Fibroblast of lung (primary cell): ENCODE measurements at regions not wholly inside any gene's neighbourhood (a gene's known extent, or its start where the extent isn't known, plus 50 kb on each side); places are given as distances from the start of the nearest gene placed in this dataset.
A peak's percentile ranks its signal among the peaks of the same experiment; 100 is the strongest.

Experiments used
- DNase-seq, 2 donors: peaks; one replicate each; pipeline versions ENCODE4 v3.0.0 to v3.0.0-alpha.2; 2010; ENCODE audit warnings: low read depth in 2 of 2
- H2AFZ ChIP-seq: 2 replicates; pipeline ENCODE4 v1.5.1; 2012; ENCODE audit warnings: low read length, control low read depth, inconsistent platforms
- H3K27ac ChIP-seq: 2 replicates; pipeline ENCODE4 v1.5.1; 2011; ENCODE audit warnings: low read length, control low read depth; ENCODE audit not compliant: insufficient read depth
- H3K27me3 ChIP-seq: 2 replicates; pipeline ENCODE4 v1.5.1; 2011; ENCODE audit warnings: mild to moderate bottlenecking, low read length; ENCODE audit not compliant: control insufficient read depth, insufficient read depth
- H3K36me3 ChIP-seq: 2 replicates; pipeline ENCODE4 v1.5.1; 2011; ENCODE audit warnings: low read length; ENCODE audit not compliant: control insufficient read depth, insufficient read depth
- H3K4me1 ChIP-seq: 2 replicates; pipeline ENCODE4 v1.5.1; 2011; ENCODE audit warnings: low read length; ENCODE audit not compliant: control insufficient read depth, insufficient read depth; ENCODE audit errors: extremely low read depth
- H3K4me2 ChIP-seq: 2 replicates; pipeline ENCODE4 v1.5.1; 2011; ENCODE audit warnings: low read length, control low read depth; ENCODE audit not compliant: insufficient read depth; ENCODE audit errors: extremely low read depth
- H3K4me3 ChIP-seq, 4 experiments: fragments of 200-600 bp in 1 of 4; sonication (generic) in 1 of 4; replicated peaks in 1 of 4; 2 replicates each; pipeline ENCODE4 v1.5.1; 2011 to 2016; ENCODE audit warnings: low read length in 4 of 4, low read depth in 3 of 4, mild to moderate bottlenecking in 3 of 4, control low read depth in 2 of 4, inconsistent platforms in 1 of 4, mixed read lengths in 1 of 4; ENCODE audit not compliant: insufficient read depth in 1 of 4; ENCODE audit errors: control extremely low read depth in 1 of 4
- H3K79me2 ChIP-seq: 2 replicates; pipeline ENCODE4 v1.5.1; 2012; ENCODE audit warnings: mild to moderate bottlenecking, low read length, inconsistent platforms; ENCODE audit not compliant: control insufficient read depth, insufficient read depth
- H3K9ac ChIP-seq: 2 replicates; pipeline ENCODE4 v1.5.1; 2011; ENCODE audit warnings: mild to moderate bottlenecking, low read length, control low read depth; ENCODE audit not compliant: insufficient read depth
- H3K9me3 ChIP-seq: 2 replicates; pipeline ENCODE4 v1.5.1; 2012; ENCODE audit warnings: low read depth, low read length; ENCODE audit not compliant: control insufficient read depth, insufficient read depth
- H4K20me1 ChIP-seq: 2 replicates; pipeline ENCODE4 v1.5.1; 2011; ENCODE audit warnings: low read length; ENCODE audit not compliant: control insufficient read depth, insufficient read depth; ENCODE audit errors: extremely low read depth
- EZH2 ChIP-seq: IDR thresholded peaks from 2 replicates; pipeline ENCODE4 v1.5.1; 2012; ENCODE audit warnings: low read length, control low read depth, mild to moderate bottlenecking; ENCODE audit errors: missing control alignments
- TF ChIP-seq, protein P1 (sequence below), 2 donors: IDR thresholded peaks in 1 of 2; conservative IDR thresholded peaks in 1 of 2; 1 replicate in 1 of 2; 2 replicates in 1 of 2; pipeline ENCODE4 v1.5.1; 2011 to 2012; ENCODE audit warnings: low read length in 2 of 2, control low read depth in 1 of 2, inconsistent platforms in 1 of 2, low read depth in 1 of 2, mild to moderate bottlenecking in 1 of 2

- peaks cover 7% of the 10 kb centered on the region for H3K4me1 ChIP-seq
- DNase-seq: peak in 1 of 2 donors; percentile 42
- H4K20me1 ChIP-seq: no peaks in the 10 kb centered on the region
- H3K9ac ChIP-seq: no peak overlapping the region
- no peaks in the 10 kb centered on the region for H3K36me3 ChIP-seq
- H3K79me2 ChIP-seq: no peaks in the 10 kb centered on the region
- H3K4me3 ChIP-seq: no peak overlapping the region
- H2AFZ ChIP-seq: no peak overlapping the region
- no peak for TF ChIP-seq EZH2
- TF ChIP-seq, protein P1, sequence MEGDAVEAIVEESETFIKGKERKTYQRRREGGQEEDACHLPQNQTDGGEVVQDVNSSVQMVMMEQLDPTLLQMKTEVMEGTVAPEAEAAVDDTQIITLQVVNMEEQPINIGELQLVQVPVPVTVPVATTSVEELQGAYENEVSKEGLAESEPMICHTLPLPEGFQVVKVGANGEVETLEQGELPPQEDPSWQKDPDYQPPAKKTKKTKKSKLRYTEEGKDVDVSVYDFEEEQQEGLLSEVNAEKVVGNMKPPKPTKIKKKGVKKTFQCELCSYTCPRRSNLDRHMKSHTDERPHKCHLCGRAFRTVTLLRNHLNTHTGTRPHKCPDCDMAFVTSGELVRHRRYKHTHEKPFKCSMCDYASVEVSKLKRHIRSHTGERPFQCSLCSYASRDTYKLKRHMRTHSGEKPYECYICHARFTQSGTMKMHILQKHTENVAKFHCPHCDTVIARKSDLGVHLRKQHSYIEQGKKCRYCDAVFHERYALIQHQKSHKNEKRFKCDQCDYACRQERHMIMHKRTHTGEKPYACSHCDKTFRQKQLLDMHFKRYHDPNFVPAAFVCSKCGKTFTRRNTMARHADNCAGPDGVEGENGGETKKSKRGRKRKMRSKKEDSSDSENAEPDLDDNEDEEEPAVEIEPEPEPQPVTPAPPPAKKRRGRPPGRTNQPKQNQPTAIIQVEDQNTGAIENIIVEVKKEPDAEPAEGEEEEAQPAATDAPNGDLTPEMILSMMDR (conservative IDR thresholded peaks at IDR 0.05 in 1 of 2, IDR thresholded peaks at IDR 0.05 in 1 of 2; ENCODE audit: low read depth in 1 of 2, low read length in 2 of 2): no peak
- H3K27me3 ChIP-seq: no peaks in the 10 kb centered on the region
- no peak overlapping the region for H3K27ac ChIP-seq
- H3K4me2 ChIP-seq: no peak overlapping the region
- no peaks in the 10 kb centered on the region for H3K9me3 ChIP-seq
These were observed 483.5 kb upstream of the TNC start for GRCh38 chr9:115601434-115601833.

- no peak overlapping the region for H3K4me2 ChIP-seq
These were observed 487.0 kb upstream of the TNC start for GRCh38 chr9:115604831-115605483.

GRCh38 chr9:115606838-115607237 is 488.9 kb upstream of the TNC start:
- Histone ChIP-seq H4K20me1 (no peaks in the 10 kb centered on the region), H3K27me3 (no peaks in the 10 kb centered on the region), H3K79me2 (no peaks in the 10 kb centered on the region), H3K27ac (no peak overlapping the region), H3K9ac (no peak overlapping the region), H3K4me1 (no peaks in the 10 kb centered on the region), H3K36me3 (no peaks in the 10 kb centered on the region), H2AFZ (no peak overlapping the region), H3K9me3 (no peaks in the 10 kb centered on the region), H3K4me3 (no peak overlapping the region), H3K4me2 (no peak overlapping the region)
- TF ChIP-seq, protein P1 (conservative IDR thresholded peaks at IDR 0.05 in 1 of 2, IDR thresholded peaks at IDR 0.05 in 1 of 2; ENCODE audit: low read depth in 1 of 2, low read length in 2 of 2): no peak
- TF ChIP-seq EZH2: no peak
- peak in 1 of 2 donors; percentile 65 for DNase-seq

More at GRCh38 chr9:115604831-115605483, 487.0 kb upstream of the TNC start:
- no peaks in the 10 kb centered on the region for H4K20me1 ChIP-seq
- peak overlapping the region; percentile 72 for H3K27ac ChIP-seq
- no peaks in the 10 kb centered on the region for H3K27me3 ChIP-seq
- H3K4me3 ChIP-seq: no peak overlapping the region
- TF ChIP-seq, protein P1 (conservative IDR thresholded peaks at IDR 0.05 in 1 of 2, IDR thresholded peaks at IDR 0.05 in 1 of 2; ENCODE audit: low read depth in 1 of 2, low read length in 2 of 2): no peak
- TF ChIP-seq EZH2: no peak
- no peak overlapping the region for H3K9ac ChIP-seq
- H3K4me1 ChIP-seq: no peaks in the 10 kb centered on the region
- no peaks in the 10 kb centered on the region for H3K36me3 ChIP-seq
- no peaks in the 10 kb centered on the region for H3K9me3 ChIP-seq
- peak; percentile 89 to 97 for DNase-seq
- H2AFZ ChIP-seq: no peak overlapping the region
- H3K79me2 ChIP-seq: no peaks in the 10 kb centered on the region
